Naive thymus-derived CD4-positive, alpha-beta T cell (primary cell): ENCODE measurements at regions not wholly inside any gene's neighbourhood (a gene's known extent, or its start where the extent isn't known, plus 50 kb on each side); places are given as distances from the start of the nearest gene placed in this dataset.

Source experiments
- ATAC-seq: fragments of 150-1000 bp; cut with Tn5 transposase; 2 replicates; pipeline ENCODE4 v1.10.0; 2021; ENCODE audit warnings: mild to moderate bottlenecking, moderate library complexity
- CTCF ChIA-PET: fragments of 350-600 bp; sonication (Branson Sonifier 250); formaldehyde crosslinking; loops from one replicate; lab custom pipeline; 2021; ENCODE audit warnings: antibody characterized with exemption; lab: Charles Lee
- POLR2A ChIA-PET: fragments of 350-600 bp; sonication (Branson Sonifier 250); formaldehyde crosslinking; loops from one replicate; lab custom pipeline; 2021; ENCODE audit warnings: antibody characterized with exemption, inconsistent platforms; lab: Charles Lee
- DNase-seq, 9 donors: peaks; one replicate each; pipeline versions ENCODE4 v3.0.0 to v3.0.0-alpha.2; 2020 to 2022; ENCODE audit warnings: mixed read lengths in 1 of 9
- H3K27ac ChIP-seq: one replicate; pipeline ENCODE4 v1.7.0; 2013; ENCODE audit warnings: mild to moderate bottlenecking, low read depth, low read length, moderate library complexity
- H3K27me3 ChIP-seq, 2 donors: one replicate each; pipeline ENCODE4 v1.7.0; 2013; ENCODE audit warnings: low read length in 2 of 2, mild to moderate bottlenecking in 2 of 2, moderate library complexity in 2 of 2; ENCODE audit not compliant: control insufficient read depth in 2 of 2, insufficient read depth in 2 of 2
- H3K36me3 ChIP-seq, 3 experiments: 1 replicate in 2 of 3; 2 replicates in 1 of 3; pipeline ENCODE4 v1.7.0; 2013; ENCODE audit warnings: low read length in 3 of 3, mild to moderate bottlenecking in 3 of 3, moderate library complexity in 1 of 3; ENCODE audit not compliant: insufficient read depth in 3 of 3, control insufficient read depth in 2 of 3
- H3K4me1 ChIP-seq, 2 donors: one replicate each; pipeline ENCODE4 v1.7.0; 2013; ENCODE audit warnings: low read length in 2 of 2, mild to moderate bottlenecking in 2 of 2, moderate library complexity in 1 of 2; ENCODE audit not compliant: control insufficient read depth in 2 of 2, insufficient read depth in 2 of 2
- H3K4me3 ChIP-seq: 2 replicates; pipeline ENCODE4 v1.7.0; 2013; ENCODE audit warnings: mild to moderate bottlenecking, low read length
- H3K9me3 ChIP-seq, 3 experiments: 1 replicate in 2 of 3; 2 replicates in 1 of 3; pipeline ENCODE4 v1.7.0; 2013; ENCODE audit warnings: low read length in 3 of 3; ENCODE audit not compliant: control insufficient read depth in 2 of 3
- H3K27ac Mint-ChIP-seq, 9 donors: one replicate each; pipeline ENCODE4 v1.8.0; 2020 to 2022; ENCODE audit warnings: mixed read lengths in 9 of 9, mild to moderate bottlenecking in 8 of 9, moderate library complexity in 5 of 9, inconsistent platforms in 2 of 9
- H3K27me3 Mint-ChIP-seq, 5 donors: one replicate each; pipeline ENCODE4 v1.8.0; 2021 to 2022; ENCODE audit warnings: mixed read lengths in 5 of 5, mild to moderate bottlenecking in 1 of 5
- H3K36me3 Mint-ChIP-seq, 5 donors: one replicate each; pipeline ENCODE4 v1.8.0; 2020 to 2022; ENCODE audit warnings: mixed read lengths in 5 of 5, mild to moderate bottlenecking in 3 of 5, inconsistent platforms in 1 of 5
- H3K4me1 Mint-ChIP-seq, 7 donors: one replicate each; pipeline ENCODE4 v1.8.0; 2020 to 2022; ENCODE audit warnings: mixed read lengths in 7 of 7, mild to moderate bottlenecking in 3 of 7, inconsistent platforms in 1 of 7
- H3K4me3 Mint-ChIP-seq, 10 donors: one replicate each; pipeline ENCODE4 v1.8.0; 2020 to 2022; ENCODE audit warnings: mild to moderate bottlenecking in 10 of 10, mixed read lengths in 10 of 10, moderate library complexity in 6 of 10, inconsistent platforms in 2 of 10
- H3K9me3 Mint-ChIP-seq, 11 donors: one replicate each; pipeline ENCODE4 v1.8.0; 2020 to 2022; ENCODE audit warnings: mixed read lengths in 11 of 11, mild to moderate bottlenecking in 4 of 11, inconsistent platforms in 1 of 11, moderate library complexity in 1 of 11
- intact Hi-C, 2 donors: fragments of 100-400 bp; cut with micrococcal nuclease; formaldehyde crosslinking; loops; one replicate each; pipeline ENCODE4 v1.15.1; 2023

- no peaks in the 10 kb centered on the region for H3K4me1 Mint-ChIP-seq
- H3K27me3 ChIP-seq: no peaks in the 10 kb centered on the region
- ATAC-seq (no peak), DNase-seq (no peak)
- H3K27me3 Mint-ChIP-seq: no peaks in the 10 kb centered on the region
- H3K4me3 ChIP-seq: no peak overlapping the region
- no peaks in the 10 kb centered on the region for H3K36me3 ChIP-seq
- POLR2A ChIA-PET: interaction anchor here (0.7 kb wide), 1 partner anchor 29 kb away, joined by 3 read pairs; no protein-coding TSS in a partner anchor
- intact Hi-C loops: no loop called here
- H3K9me3 ChIP-seq: no peaks in the 10 kb centered on the region
- H3K36me3 Mint-ChIP-seq: no peaks in the 10 kb centered on the region
- H3K4me1 ChIP-seq: no peaks in the 10 kb centered on the region
- CTCF ChIA-PET: no interaction called here
- H3K4me3 Mint-ChIP-seq: no peak overlapping the region
- H3K9me3 Mint-ChIP-seq: peaks cover 0 to 21% (median 6%) of the 10 kb centered on the region in 11 donors
- no peak overlapping the region for H3K27ac Mint-ChIP-seq
- no peak overlapping the region for H3K27ac ChIP-seq
These were observed 1096.6 kb downstream of the ARAP2 start for GRCh38 chr4:35147761-35148160.

GRCh38 chr4:35151816-35152572 is 1092.3 kb downstream of the ARAP2 start:
- H3K36me3 ChIP-seq: no peaks in the 10 kb centered on the region
- H3K27ac ChIP-seq: no peak overlapping the region
- Mint-ChIP-seq H3K4me3 (no peak overlapping the region), H3K9me3 (peaks cover 0 to 13% (median 2%) of the 10 kb centered on the region in 11 donors), H3K27me3 (no peaks in the 10 kb centered on the region), H3K36me3 (no peaks in the 10 kb centered on the region), H3K27ac (no peak overlapping the region), H3K4me1 (no peaks in the 10 kb centered on the region)
- DNase-seq: no peak
- intact Hi-C loops: no loop called here
- no peak for ATAC-seq
- H3K4me1 ChIP-seq: no peaks in the 10 kb centered on the region
- CTCF ChIA-PET: no interaction called here
- H3K27me3 ChIP-seq: no peaks in the 10 kb centered on the region
- H3K9me3 ChIP-seq: no peaks in the 10 kb centered on the region
- H3K4me3 ChIP-seq: no peak overlapping the region
- POLR2A ChIA-PET: no interaction called here

DNA sequence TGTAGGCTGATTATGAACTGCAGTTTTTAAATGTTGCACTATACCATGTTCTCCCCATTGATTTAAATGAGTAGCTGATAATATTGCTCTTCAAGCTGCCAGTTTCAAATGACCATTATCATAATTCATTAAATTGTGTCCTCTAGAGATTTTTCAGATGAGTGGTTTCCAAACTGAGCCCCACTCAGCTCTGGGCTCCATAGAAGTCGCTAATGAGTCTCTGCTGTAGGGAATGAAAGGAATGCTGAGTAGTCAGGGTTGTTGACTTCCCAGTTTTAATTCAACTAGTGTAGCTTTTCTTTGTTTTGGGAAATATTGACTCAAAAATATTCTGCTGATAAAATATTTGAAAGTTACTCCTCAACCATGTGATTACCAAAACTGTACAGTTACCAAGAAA is 1081.1 kb downstream of the ARAP2 start:
- H3K4me1 Mint-ChIP-seq: no peaks in the 10 kb centered on the region
- CTCF ChIA-PET: no interaction called here
- no peaks in the 10 kb centered on the region for H3K36me3 ChIP-seq
- H3K36me3 Mint-ChIP-seq: no peaks in the 10 kb centered on the region
- POLR2A ChIA-PET: no interaction called here
- H3K27ac ChIP-seq: no peak overlapping the region
- no peak for DNase-seq
- H3K9me3 Mint-ChIP-seq: peaks cover 0 to 7% (median 0%) of the 10 kb centered on the region in 11 donors
- no peak for ATAC-seq
- no peak overlapping the region for H3K4me3 Mint-ChIP-seq
- no peaks in the 10 kb centered on the region for H3K9me3 ChIP-seq
- no peak overlapping the region for H3K4me3 ChIP-seq
- H3K27me3 Mint-ChIP-seq: no peaks in the 10 kb centered on the region
- intact Hi-C loops: no loop called here
- no peaks in the 10 kb centered on the region for H3K27me3 ChIP-seq
- H3K27ac Mint-ChIP-seq: no peak overlapping the region
- no peaks in the 10 kb centered on the region for H3K4me1 ChIP-seq

- H3K27ac Mint-ChIP-seq: no peak overlapping the region
- Histone ChIP-seq H3K4me3 (no peak overlapping the region), H3K4me1 (no peaks in the 10 kb centered on the region), H3K27ac (no peak overlapping the region), H3K9me3 (no peaks in the 10 kb centered on the region), H3K27me3 (no peaks in the 10 kb centered on the region), H3K36me3 (no peaks in the 10 kb centered on the region)
- H3K27me3 Mint-ChIP-seq: no peaks in the 10 kb centered on the region
- peaks cover 0 to 7% (median 0%) of the 10 kb centered on the region in 11 donors for H3K9me3 Mint-ChIP-seq
- no peak overlapping the region for H3K4me3 Mint-ChIP-seq
- ATAC-seq (no peak), DNase-seq (no peak)
- no peaks in the 10 kb centered on the region for H3K4me1 Mint-ChIP-seq
- intact Hi-C loops: no loop called here
- ChIA-PET CTCF (no interaction called here), POLR2A (no interaction called here)
- H3K36me3 Mint-ChIP-seq: no peaks in the 10 kb centered on the region
These were observed 1080.3 kb downstream of the ARAP2 start for GRCh38 chr4:35164063-35164462.

GRCh38 chr4:35166466-35166865 is 1077.8 kb downstream of the ARAP2 start:
- CTCF ChIA-PET: no interaction called here
- DNase-seq: no peak

DNA sequence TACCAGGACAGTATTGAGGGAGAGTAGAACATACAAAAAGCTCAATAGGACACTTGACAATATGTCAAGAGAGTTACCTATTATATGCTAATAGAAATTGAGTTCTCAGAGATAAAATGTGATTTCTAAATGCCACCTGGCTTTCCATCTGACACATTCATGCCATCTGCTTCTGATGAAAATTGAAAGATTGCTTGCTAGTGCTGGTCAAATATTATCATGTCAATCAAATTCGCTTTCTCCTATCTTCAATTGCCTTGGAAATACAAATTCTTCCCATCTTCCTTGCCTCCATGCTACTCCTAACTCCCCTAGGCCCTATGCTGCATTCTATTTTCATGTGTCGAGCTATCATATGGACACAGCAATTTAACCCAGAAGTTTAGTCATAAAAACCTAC is 1076.9 kb downstream of the ARAP2 start:
- DNase-seq (no peak), ATAC-seq (no peak)
- no peak overlapping the region for H3K4me3 Mint-ChIP-seq
- CTCF ChIA-PET: no interaction called here
- intact Hi-C loops: no loop called here
- no peaks in the 10 kb centered on the region for H3K36me3 ChIP-seq
- no peak overlapping the region for H3K27ac Mint-ChIP-seq
- H3K4me1 Mint-ChIP-seq: no peaks in the 10 kb centered on the region
- POLR2A ChIA-PET: no interaction called here
- no peak overlapping the region for H3K4me3 ChIP-seq
- no peak overlapping the region for H3K27ac ChIP-seq
- H3K36me3 Mint-ChIP-seq: no peaks in the 10 kb centered on the region
- H3K27me3 ChIP-seq: no peaks in the 10 kb centered on the region
- H3K9me3 ChIP-seq: no peaks in the 10 kb centered on the region
- peaks cover 0 to 11% (median 0%) of the 10 kb centered on the region in 11 donors for H3K9me3 Mint-ChIP-seq
- H3K27me3 Mint-ChIP-seq: no peaks in the 10 kb centered on the region
- no peaks in the 10 kb centered on the region for H3K4me1 ChIP-seq

More at GRCh38 chr4:35166466-35166865, 1077.8 kb downstream of the ARAP2 start:
- Histone ChIP-seq H3K27me3 (no peaks in the 10 kb centered on the region), H3K4me3 (no peak overlapping the region), H3K36me3 (no peaks in the 10 kb centered on the region), H3K27ac (no peak overlapping the region), H3K9me3 (no peaks in the 10 kb centered on the region), H3K4me1 (no peaks in the 10 kb centered on the region)
- ATAC-seq: no peak
- intact Hi-C loops: no loop called here
- POLR2A ChIA-PET: no interaction called here
- Mint-ChIP-seq H3K27me3 (no peaks in the 10 kb centered on the region), H3K36me3 (no peaks in the 10 kb centered on the region), H3K4me1 (no peaks in the 10 kb centered on the region), H3K9me3 (peaks cover 0 to 13% (median 0%) of the 10 kb centered on the region in 11 donors), H3K27ac (no peak overlapping the region), H3K4me3 (no peak overlapping the region)

DNA sequence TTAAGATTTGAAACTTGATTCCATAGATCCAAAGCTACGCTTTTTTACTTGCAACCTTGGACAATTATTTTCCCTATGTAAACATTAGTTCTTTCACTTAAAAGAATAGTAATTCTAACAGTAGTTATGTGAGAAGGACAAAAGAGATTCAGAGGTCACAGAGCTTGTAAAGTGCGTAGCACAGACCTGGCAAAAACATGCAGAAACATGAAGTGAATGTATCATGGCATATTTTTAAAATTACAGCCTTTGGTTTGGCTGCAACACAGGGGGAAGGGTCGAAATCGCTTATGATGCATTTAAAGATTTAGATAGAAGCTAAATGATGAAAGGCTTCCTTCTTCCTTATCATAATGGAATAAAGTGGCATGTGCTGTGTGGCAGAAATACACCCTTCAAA is 1068.8 kb downstream of the ARAP2 start:
- POLR2A ChIA-PET: no interaction called here
- H3K27me3 ChIP-seq: no peaks in the 10 kb centered on the region
- Mint-ChIP-seq H3K4me3 (no peak overlapping the region), H3K36me3 (no peaks in the 10 kb centered on the region), H3K4me1 (no peaks in the 10 kb centered on the region), H3K27me3 (no peaks in the 10 kb centered on the region), H3K27ac (no peak overlapping the region), H3K9me3 (peaks cover 0 to 14% (median 2%) of the 10 kb centered on the region in 11 donors)
- ATAC-seq: no peak
- H3K4me1 ChIP-seq: no peaks in the 10 kb centered on the region
- H3K4me3 ChIP-seq: no peak overlapping the region
- CTCF ChIA-PET: no interaction called here
- no peaks in the 10 kb centered on the region for H3K9me3 ChIP-seq
- intact Hi-C loops: no loop called here
- H3K36me3 ChIP-seq: no peaks in the 10 kb centered on the region
- no peak overlapping the region for H3K27ac ChIP-seq
- DNase-seq: no peak
